GM12878 (cell line): ENCODE measurements at regions not wholly inside any gene's neighbourhood (a gene's known extent, or its start where the extent isn't known, plus 50 kb on each side); places are given as distances from the start of the nearest gene placed in this dataset.

Source experiments
- ATAC-seq: fragments of 200-7000 bp; cut with Tn5 transposase; 3 replicates; pipeline ENCODE4 v1.9.1; 2020; ENCODE audit warnings: mild to moderate bottlenecking, moderate library complexity
- BruUV-seq: library from RNA; stranded (reverse); fragments of 400-500 nt; replicated peaks from 2 replicates; lab custom pipeline; 2021; lab: Mats Ljungman, UMichigan
- CTCF ChIA-PET: fragments of 300-600 bp; sonication (Branson Sonifier 250); formaldehyde crosslinking; extraction: SDS; loops from one replicate; lab custom pipeline; 2021; ENCODE audit warnings: inconsistent platforms; lab: Yijun Ruan, JAX
- POLR2A ChIA-PET: fragments of 350-600 bp; formaldehyde crosslinking; extraction: SDS; loops from one replicate; lab custom pipeline; 2021; ENCODE audit warnings: inconsistent platforms; lab: Charles Lee
- RAD21 ChIA-PET: fragments of 300-600 bp; sonication (Branson Sonifier 250); formaldehyde crosslinking; loops from one replicate; lab custom pipeline; 2023; ENCODE audit warnings: antibody characterized with exemption; ENCODE audit not compliant: unreplicated experiment; lab: Charles Lee
- SMC1A ChIA-PET: fragments of 300-600 bp; sonication (Branson Sonifier 250); formaldehyde crosslinking; loops from one replicate; lab custom pipeline; 2023; ENCODE audit not compliant: unreplicated experiment, uncharacterized antibody; lab: Charles Lee
- DNase-seq: peaks from one replicate; pipeline ENCODE4 v3.0.0-alpha.2; 2011; ENCODE audit warnings: low read depth, low spot score
- FAIRE-seq: peaks from 3 replicates; lab custom pipeline; 2011; peaks lifted over from hg19 to GRCh38; lab: Jason Lieb, UNC
- H2AFZ ChIP-seq: 2 replicates; pipeline ENCODE4 v1.6.0; 2011; ENCODE audit warnings: low read depth, low read length, control low read depth; ENCODE audit not compliant: control insufficient read depth
- H3K27ac ChIP-seq: 2 replicates; pipeline ENCODE4 v1.5.1; 2011; ENCODE audit warnings: control low read depth; ENCODE audit not compliant: control insufficient read depth, insufficient read depth
- H3K27me3 ChIP-seq, 2 experiments: replicated peaks in 1 of 2; 2 replicates each; pipeline versions ENCODE4 v1.6.0 to v1.6.1; 2011; ENCODE audit warnings: low read length in 1 of 2; ENCODE audit not compliant: control insufficient read depth in 2 of 2, insufficient read depth in 2 of 2
- H3K36me3 ChIP-seq, 2 experiments: 2 replicates each; pipeline ENCODE4 v1.5.1; 2011; ENCODE audit warnings: low read length in 1 of 2; ENCODE audit not compliant: control insufficient read depth in 2 of 2, insufficient read depth in 2 of 2
- H3K4me1 ChIP-seq: 2 replicates; pipeline ENCODE4 v1.6.1; 2011; ENCODE audit warnings: mild to moderate bottlenecking, low read length, moderate library complexity, mixed read lengths; ENCODE audit not compliant: control insufficient read depth, insufficient read depth
- H3K4me2 ChIP-seq: 2 replicates; pipeline ENCODE4 v1.6.0; 2011; ENCODE audit warnings: control low read depth; ENCODE audit not compliant: control insufficient read depth, insufficient read depth
- H3K4me3 ChIP-seq: fragments of 200-600 bp; sonication (generic); 2 replicates; pipeline ENCODE4 v1.5.1; 2016
- H3K79me2 ChIP-seq: 2 replicates; pipeline ENCODE4 v1.6.0; 2011; ENCODE audit warnings: low read length; ENCODE audit not compliant: control insufficient read depth, insufficient read depth
- H3K9ac ChIP-seq: 2 replicates; pipeline ENCODE4 v1.8.0; 2011; ENCODE audit warnings: low read length, control low read depth, mixed read lengths; ENCODE audit not compliant: control insufficient read depth, insufficient read depth
- H3K9me3 ChIP-seq: replicated peaks from 3 replicates; pipeline ENCODE4 v1.5.1; 2011; ENCODE audit warnings: mild to moderate bottlenecking, low read length; ENCODE audit not compliant: control insufficient read depth, insufficient read depth
- H4K20me1 ChIP-seq: 2 replicates; pipeline ENCODE4 v1.6.0; 2011; ENCODE audit not compliant: control insufficient read depth, insufficient read depth
- CHD1 ChIP-seq: IDR thresholded peaks from 2 replicates; pipeline ENCODE4 v1.6.1; 2012; ENCODE audit warnings: low read depth, low read length, improper control_type of control experiment
- CREM ChIP-seq: IDR thresholded peaks from 2 replicates; pipeline ENCODE4 v1.6.1; 2014; ENCODE audit warnings: antibody characterized with exemption, low read depth
- ETV6 ChIP-seq, 2 experiments: fragments of 450-650 bp in 1 of 2; IDR thresholded peaks in 1 of 2; conservative IDR thresholded peaks in 1 of 2; 2 replicates each; pipeline ENCODE4 v1.6.1; 2014; ENCODE audit warnings: antibody characterized with exemption in 1 of 2, borderline replicate concordance in 1 of 2, low read depth in 1 of 2, mild to moderate bottlenecking in 1 of 2, moderate library complexity in 1 of 2
- GATAD2B ChIP-seq: fragments of 450-650 bp; conservative IDR thresholded peaks from 2 replicates; pipeline ENCODE4 v1.6.1; 2017; ENCODE audit warnings: low read depth, mild to moderate bottlenecking, moderate library complexity
- IKZF1 ChIP-seq: fragments of 450-650 bp; conservative IDR thresholded peaks from 2 replicates; pipeline ENCODE4 v1.6.1; 2017; ENCODE audit warnings: antibody characterized with exemption, mild to moderate bottlenecking
- MTA3 ChIP-seq: IDR thresholded peaks from 2 replicates; pipeline ENCODE4 v1.6.1; 2012; ENCODE audit warnings: low read length, inconsistent platforms, borderline replicate concordance
- MYC ChIP-seq: IDR thresholded peaks from 2 replicates; pipeline ENCODE4 v1.6.1; 2011; ENCODE audit warnings: mild to moderate bottlenecking, low read length, moderate library complexity, inconsistent platforms; ENCODE audit not compliant: insufficient read depth, insufficient replicate concordance, insufficient read length, severe bottlenecking
- WRNIP1 ChIP-seq: IDR thresholded peaks from 2 replicates; pipeline ENCODE4 v1.6.1; 2011; ENCODE audit warnings: low read depth, low read length, improper control_type of control experiment, borderline replicate concordance
- ZNF274 ChIP-seq: IDR thresholded peaks from one replicate; pipeline ENCODE4 v1.8.0; 2011; ENCODE audit not compliant: insufficient read length, insufficient read depth
- ZNF622 ChIP-seq: fragments of 450-650 bp; IDR thresholded peaks from 2 replicates; pipeline ENCODE4 v1.6.1; 2017; ENCODE audit warnings: mild to moderate bottlenecking, inconsistent platforms
- WGBS: methylation state at CpG from one replicate; pipeline ENCODE4 v1.1.6; 2016; ENCODE audit warnings: low lambda C conversion rate; ENCODE audit not compliant: insufficient replicate concordance, insufficient coverage; ENCODE audit errors: missing lambda C conversion rate; 5-methylcytosine and 5-hydroxymethylcytosine counted together
- in situ Hi-C: fragments of 300-500 bp; cut with MboI; formaldehyde crosslinking; loops from 9 replicates; pipeline ENCODE4 v1.14.3; 2018; ENCODE audit warnings: mixed read lengths
- intact Hi-C: fragments of 100-400 bp; cut with micrococcal nuclease; formaldehyde crosslinking; loops from one replicate; pipeline ENCODE4 v1.14.2; 2022; ENCODE audit not compliant: unreplicated experiment
- TF ChIP-seq, protein P1 (sequence below): fragments of 450-650 bp; formaldehyde crosslinking; IDR thresholded peaks from 2 replicates; pipeline ENCODE4 v1.4.0; 2022; ENCODE audit warnings: mild to moderate bottlenecking, moderate library complexity
- TF ChIP-seq, protein P2 (sequence below): fragments of 450-650 bp; IDR thresholded peaks from 2 replicates; pipeline ENCODE4 v1.6.1; 2017; ENCODE audit warnings: antibody characterized with exemption, mild to moderate bottlenecking, moderate library complexity
- TF ChIP-seq, protein P3 (sequence below): fragments of 450-650 bp; conservative IDR thresholded peaks from 2 replicates; pipeline ENCODE4 v1.6.1; 2017; ENCODE audit warnings: mild to moderate bottlenecking, moderate library complexity
- TF ChIP-seq, protein P4 (sequence below): fragments of 450-650 bp; IDR thresholded peaks from 2 replicates; pipeline ENCODE4 v1.6.1; 2014; ENCODE audit warnings: mild to moderate bottlenecking

DNA sequence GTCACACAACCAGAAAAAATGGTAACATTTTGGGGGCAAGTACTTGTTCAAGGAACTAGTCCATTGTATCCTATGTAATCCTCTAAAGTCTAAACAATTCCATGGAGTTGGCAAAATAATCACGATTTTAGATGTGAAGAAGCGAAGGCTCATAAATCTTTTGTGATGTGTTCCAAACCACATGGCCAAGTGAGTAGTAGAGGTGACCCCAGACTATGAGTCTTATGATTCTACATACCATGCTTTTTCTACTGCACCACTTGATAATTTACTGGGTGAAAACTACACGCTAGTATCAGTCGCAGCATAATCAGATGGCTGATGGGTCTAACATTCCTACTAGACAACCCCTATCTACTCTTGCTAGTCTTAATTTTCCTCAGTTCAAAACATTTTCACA, 371.4 kb downstream of the OSR1 start:
- no TSS peak for BruUV-seq
- CTCF ChIA-PET = no interaction called here

More for the DNA sequence above, 371.4 kb downstream of the OSR1 start:
- H3K27ac ChIP-seq = no peak overlapping the region
- H2AFZ ChIP-seq = no peak overlapping the region
- WGBS = 61% methylated on average over 4 of the region's 4 CpGs
- H3K36me3 ChIP-seq = no peaks in the 10 kb centered on the region
- no peaks in the 10 kb centered on the region for H3K79me2 ChIP-seq
- H4K20me1 ChIP-seq = no peaks in the 10 kb centered on the region
- TF ChIP-seq WRNIP1 (no peak), IKZF1 (no peak), MYC (no peak), GATAD2B (no peak), CREM (no peak), ZNF274 (no peak), MTA3 (no peak), ZNF622 (no peak), CHD1 (no peak), ETV6 (conservative IDR thresholded peaks at IDR 0.05 in 1 of 2, IDR thresholded peaks at IDR 0.05 in 1 of 2; ENCODE audit: borderline replicate concordance in 1 of 2, low read depth in 1 of 2) (no peak)
- TF ChIP-seq, protein P1, sequence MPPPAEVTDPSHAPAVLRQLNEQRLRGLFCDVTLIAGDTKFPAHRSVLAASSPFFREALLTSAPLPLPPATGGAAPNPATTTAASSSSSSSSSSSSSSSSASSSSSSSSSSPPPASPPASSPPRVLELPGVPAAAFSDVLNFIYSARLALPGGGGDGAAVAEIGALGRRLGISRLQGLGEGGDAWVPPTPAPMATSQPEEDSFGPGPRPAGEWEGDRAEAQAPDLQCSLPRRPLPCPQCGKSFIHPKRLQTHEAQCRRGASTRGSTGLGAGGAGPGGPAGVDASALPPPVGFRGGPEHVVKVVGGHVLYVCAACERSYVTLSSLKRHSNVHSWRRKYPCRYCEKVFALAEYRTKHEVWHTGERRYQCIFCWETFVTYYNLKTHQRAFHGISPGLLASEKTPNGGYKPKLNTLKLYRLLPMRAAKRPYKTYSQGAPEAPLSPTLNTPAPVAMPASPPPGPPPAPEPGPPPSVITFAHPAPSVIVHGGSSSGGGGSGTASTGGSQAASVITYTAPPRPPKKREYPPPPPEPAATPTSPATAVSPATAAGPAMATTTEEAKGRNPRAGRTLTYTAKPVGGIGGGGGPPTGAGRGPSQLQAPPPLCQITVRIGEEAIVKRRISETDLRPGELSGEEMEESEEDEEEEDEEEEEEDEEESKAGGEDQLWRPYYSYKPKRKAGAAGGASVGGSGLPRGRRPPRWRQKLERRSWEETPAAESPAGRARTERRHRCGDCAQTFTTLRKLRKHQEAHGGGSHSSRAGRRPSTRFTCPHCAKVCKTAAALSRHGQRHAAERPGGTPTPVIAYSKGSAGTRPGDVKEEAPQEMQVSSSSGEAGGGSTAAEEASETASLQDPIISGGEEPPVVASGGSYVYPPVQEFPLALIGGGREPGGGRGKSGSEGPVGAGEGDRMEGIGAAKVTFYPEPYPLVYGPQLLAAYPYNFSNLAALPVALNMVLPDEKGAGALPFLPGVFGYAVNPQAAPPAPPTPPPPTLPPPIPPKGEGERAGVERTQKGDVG (CRISPR knock-in tag) = no peak
- TF ChIP-seq, protein P2, sequence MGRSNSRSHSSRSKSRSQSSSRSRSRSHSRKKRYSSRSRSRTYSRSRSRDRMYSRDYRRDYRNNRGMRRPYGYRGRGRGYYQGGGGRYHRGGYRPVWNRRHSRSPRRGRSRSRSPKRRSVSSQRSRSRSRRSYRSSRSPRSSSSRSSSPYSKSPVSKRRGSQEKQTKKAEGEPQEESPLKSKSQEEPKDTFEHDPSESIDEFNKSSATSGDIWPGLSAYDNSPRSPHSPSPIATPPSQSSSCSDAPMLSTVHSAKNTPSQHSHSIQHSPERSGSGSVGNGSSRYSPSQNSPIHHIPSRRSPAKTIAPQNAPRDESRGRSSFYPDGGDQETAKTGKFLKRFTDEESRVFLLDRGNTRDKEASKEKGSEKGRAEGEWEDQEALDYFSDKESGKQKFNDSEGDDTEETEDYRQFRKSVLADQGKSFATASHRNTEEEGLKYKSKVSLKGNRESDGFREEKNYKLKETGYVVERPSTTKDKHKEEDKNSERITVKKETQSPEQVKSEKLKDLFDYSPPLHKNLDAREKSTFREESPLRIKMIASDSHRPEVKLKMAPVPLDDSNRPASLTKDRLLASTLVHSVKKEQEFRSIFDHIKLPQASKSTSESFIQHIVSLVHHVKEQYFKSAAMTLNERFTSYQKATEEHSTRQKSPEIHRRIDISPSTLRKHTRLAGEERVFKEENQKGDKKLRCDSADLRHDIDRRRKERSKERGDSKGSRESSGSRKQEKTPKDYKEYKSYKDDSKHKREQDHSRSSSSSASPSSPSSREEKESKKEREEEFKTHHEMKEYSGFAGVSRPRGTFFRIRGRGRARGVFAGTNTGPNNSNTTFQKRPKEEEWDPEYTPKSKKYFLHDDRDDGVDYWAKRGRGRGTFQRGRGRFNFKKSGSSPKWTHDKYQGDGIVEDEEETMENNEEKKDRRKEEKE = no peak
- TF ChIP-seq, protein P3, sequence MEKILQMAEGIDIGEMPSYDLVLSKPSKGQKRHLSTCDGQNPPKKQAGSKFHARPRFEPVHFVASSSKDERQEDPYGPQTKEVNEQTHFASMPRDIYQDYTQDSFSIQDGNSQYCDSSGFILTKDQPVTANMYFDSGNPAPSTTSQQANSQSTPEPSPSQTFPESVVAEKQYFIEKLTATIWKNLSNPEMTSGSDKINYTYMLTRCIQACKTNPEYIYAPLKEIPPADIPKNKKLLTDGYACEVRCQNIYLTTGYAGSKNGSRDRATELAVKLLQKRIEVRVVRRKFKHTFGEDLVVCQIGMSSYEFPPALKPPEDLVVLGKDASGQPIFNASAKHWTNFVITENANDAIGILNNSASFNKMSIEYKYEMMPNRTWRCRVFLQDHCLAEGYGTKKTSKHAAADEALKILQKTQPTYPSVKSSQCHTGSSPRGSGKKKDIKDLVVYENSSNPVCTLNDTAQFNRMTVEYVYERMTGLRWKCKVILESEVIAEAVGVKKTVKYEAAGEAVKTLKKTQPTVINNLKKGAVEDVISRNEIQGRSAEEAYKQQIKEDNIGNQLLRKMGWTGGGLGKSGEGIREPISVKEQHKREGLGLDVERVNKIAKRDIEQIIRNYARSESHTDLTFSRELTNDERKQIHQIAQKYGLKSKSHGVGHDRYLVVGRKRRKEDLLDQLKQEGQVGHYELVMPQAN = no peak
- TF ChIP-seq, protein P4, sequence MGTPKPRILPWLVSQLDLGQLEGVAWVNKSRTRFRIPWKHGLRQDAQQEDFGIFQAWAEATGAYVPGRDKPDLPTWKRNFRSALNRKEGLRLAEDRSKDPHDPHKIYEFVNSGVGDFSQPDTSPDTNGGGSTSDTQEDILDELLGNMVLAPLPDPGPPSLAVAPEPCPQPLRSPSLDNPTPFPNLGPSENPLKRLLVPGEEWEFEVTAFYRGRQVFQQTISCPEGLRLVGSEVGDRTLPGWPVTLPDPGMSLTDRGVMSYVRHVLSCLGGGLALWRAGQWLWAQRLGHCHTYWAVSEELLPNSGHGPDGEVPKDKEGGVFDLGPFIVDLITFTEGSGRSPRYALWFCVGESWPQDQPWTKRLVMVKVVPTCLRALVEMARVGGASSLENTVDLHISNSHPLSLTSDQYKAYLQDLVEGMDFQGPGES = no peak
- ChIA-PET SMC1A (no interaction called here), POLR2A (no interaction called here), RAD21 (no interaction called here)
- no peak overlapping the region for H3K9ac ChIP-seq
- H3K9me3 ChIP-seq = no peaks in the 10 kb centered on the region
- FAIRE-seq = no peak
- in situ Hi-C loops = no loop called here
- no peak for DNase-seq
- no peak overlapping the region for H3K4me2 ChIP-seq
- H3K4me3 ChIP-seq = no peak overlapping the region
- no peaks in the 10 kb centered on the region for H3K27me3 ChIP-seq
- no peak for ATAC-seq
- intact Hi-C loops = no loop called here
- no peaks in the 10 kb centered on the region for H3K4me1 ChIP-seq
